ENCODE measurements at regions not wholly inside any gene's neighbourhood (a gene's known extent, or its start where the extent isn't known, plus 50 kb on each side); places are given as distances from the start of the nearest gene placed in this dataset.
A peak's percentile ranks its signal among the peaks of the same experiment; 100 is the strongest.

DNA sequence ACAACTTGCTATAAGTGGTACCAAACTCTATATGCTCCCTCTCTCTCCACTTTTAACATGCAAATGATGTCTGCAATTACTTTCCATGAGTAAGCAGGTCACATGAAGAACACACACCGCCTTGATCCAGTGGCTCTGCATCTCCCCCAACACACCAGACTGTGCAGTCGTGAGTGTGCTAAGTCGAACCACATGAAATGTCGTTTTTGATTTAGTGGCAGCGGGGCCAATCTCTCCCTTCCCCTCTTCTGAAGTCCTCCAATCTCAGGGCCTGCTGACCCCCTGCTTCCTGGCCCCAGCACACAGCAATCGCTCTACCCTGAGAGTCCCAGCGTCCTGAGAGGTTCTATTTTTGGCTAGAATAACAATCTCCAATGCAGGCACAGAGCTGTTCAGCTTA, 312.5 kb downstream of the SHQ1 start:
- peaks cover 0 to 2% (median 0%) of the 10 kb centered on the region in 3 donors for H3K27me3 ChIP-seq (ENCODE audit: control insufficient read depth in 3 of 3, insufficient read depth in 3 of 3, low read length in 2 of 3)
- H3K27ac ChIP-seq (ENCODE audit: low read depth in 1 of 2, low read length in 1 of 2), result no peak overlapping the region
- TF ChIP-seq, protein P1, sequence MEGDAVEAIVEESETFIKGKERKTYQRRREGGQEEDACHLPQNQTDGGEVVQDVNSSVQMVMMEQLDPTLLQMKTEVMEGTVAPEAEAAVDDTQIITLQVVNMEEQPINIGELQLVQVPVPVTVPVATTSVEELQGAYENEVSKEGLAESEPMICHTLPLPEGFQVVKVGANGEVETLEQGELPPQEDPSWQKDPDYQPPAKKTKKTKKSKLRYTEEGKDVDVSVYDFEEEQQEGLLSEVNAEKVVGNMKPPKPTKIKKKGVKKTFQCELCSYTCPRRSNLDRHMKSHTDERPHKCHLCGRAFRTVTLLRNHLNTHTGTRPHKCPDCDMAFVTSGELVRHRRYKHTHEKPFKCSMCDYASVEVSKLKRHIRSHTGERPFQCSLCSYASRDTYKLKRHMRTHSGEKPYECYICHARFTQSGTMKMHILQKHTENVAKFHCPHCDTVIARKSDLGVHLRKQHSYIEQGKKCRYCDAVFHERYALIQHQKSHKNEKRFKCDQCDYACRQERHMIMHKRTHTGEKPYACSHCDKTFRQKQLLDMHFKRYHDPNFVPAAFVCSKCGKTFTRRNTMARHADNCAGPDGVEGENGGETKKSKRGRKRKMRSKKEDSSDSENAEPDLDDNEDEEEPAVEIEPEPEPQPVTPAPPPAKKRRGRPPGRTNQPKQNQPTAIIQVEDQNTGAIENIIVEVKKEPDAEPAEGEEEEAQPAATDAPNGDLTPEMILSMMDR (IDR thresholded peaks at IDR 0.05; ENCODE audit: control extremely low read depth, extremely low read depth), result no peak
- H3K4me3 ChIP-seq, result no peak overlapping the region
- ATAC-seq (ENCODE audit: insufficient read depth, low FRiP score), result no peak
- 39 to 49% methylated on average over 7 of the region's 7 CpGs for WGBS, 2 donors
- peak; percentile 40 to 64 (median 40) for DNase-seq
- peaks cover 0 to 2% (median 0%) of the 10 kb centered on the region in 4 donors for H3K9me3 ChIP-seq (ENCODE audit: control insufficient read depth in 4 of 4, insufficient read depth in 3 of 4, low read length in 3 of 4)
- peak overlapping the region in 1 of 2 donors; percentile 5 for H3K9ac ChIP-seq (ENCODE audit: insufficient read depth in 1 of 2, low read length in 2 of 2)
- no peaks in the 10 kb centered on the region for H3K4me1 ChIP-seq (ENCODE audit: control insufficient read depth in 5 of 5, insufficient read depth in 5 of 5, low read length in 5 of 5)
- no peaks in the 10 kb centered on the region for H3K36me3 ChIP-seq (ENCODE audit: control insufficient read depth in 4 of 4, insufficient read depth in 4 of 4, low read length in 4 of 4)

DNA sequence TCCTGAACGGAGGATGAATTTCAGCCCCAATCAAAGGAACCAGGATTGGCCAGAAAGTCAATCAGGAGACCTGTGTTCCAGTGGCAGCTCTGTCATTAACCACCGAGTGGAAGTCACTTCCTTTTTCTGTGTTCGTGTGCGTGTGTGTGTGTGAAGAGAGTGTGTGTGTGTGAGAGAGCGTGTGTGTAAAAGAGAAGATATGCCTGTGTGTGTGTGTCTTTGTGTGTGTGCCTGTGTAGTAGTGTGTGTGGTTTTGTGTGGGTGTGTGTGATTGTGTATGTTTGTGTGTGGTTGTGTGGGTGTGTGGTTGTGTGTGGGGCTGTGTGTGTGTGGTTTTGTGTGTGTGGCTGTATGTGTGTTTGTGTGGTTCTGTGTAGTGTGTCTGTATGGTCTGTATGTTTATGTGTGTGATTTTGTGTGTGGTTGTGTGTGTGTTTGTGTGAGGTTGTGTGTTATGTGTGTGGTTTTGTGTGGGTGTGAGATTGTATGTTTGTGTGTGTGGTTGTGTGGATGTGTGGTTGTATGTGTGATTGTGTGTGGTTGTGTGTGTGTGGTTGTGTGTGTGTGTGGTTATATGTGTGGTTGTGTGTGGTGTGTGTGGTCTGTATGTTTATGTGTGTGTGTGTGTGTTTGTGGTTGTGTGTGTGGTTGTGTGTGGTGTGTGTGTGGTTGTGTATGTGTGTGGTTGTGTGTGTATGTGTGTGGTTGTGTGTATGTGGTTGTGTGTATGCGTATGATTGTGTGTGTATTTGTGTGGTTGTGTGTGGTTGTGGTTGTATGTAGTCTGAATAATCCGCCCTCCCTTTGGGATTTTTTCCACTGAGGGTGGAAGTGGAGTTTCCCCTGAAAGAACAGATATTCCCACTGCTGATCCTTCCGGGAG, 314.4 kb downstream of the SHQ1 start:
- WGBS, 2 donors, result 51 to 71% methylated on average over 8 of the region's 8 CpGs
- ATAC-seq (ENCODE audit: insufficient read depth, low FRiP score), result no peak
- TF ChIP-seq, protein P1 (IDR thresholded peaks at IDR 0.05; ENCODE audit: control extremely low read depth, extremely low read depth), result no peak

DNA sequence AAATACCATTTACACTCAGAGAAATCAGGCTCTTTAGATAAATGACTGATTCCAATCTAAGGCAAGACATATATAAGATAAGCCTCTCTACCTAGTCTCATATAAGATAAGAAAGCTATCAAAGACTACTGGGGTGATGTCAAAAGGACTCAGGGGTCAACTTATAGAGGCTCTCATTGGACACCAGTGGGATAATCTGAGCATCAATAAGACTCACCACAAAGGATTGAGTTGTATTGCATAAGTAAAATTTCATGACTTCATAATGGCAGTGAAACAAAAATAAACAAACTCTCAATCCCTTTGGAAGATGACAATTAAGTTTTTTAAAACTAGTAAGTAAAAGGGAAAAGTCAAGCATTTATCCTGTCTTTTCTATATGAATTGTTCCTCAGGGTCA, 317.8 kb downstream of the SHQ1 start:
- H3K9me3 ChIP-seq (ENCODE audit: control insufficient read depth in 4 of 4, insufficient read depth in 3 of 4, low read length in 3 of 4), result no peaks in the 10 kb centered on the region
- TF ChIP-seq, protein P1 (IDR thresholded peaks at IDR 0.05; ENCODE audit: control extremely low read depth, extremely low read depth), result no peak
- H3K9ac ChIP-seq (ENCODE audit: insufficient read depth in 1 of 2, low read length in 2 of 2), result no peak overlapping the region
- peaks cover 0 to 2% (median 0%) of the 10 kb centered on the region in 3 donors for H3K27me3 ChIP-seq (ENCODE audit: control insufficient read depth in 3 of 3, insufficient read depth in 3 of 3, low read length in 2 of 3)
- no peak overlapping the region for H3K27ac ChIP-seq (ENCODE audit: low read depth in 1 of 2, low read length in 1 of 2)
- DNase-seq, result no peak
- peaks cover 0 to 16% (median 0%) of the 10 kb centered on the region in 5 donors for H3K4me1 ChIP-seq (ENCODE audit: control insufficient read depth in 5 of 5, insufficient read depth in 5 of 5, low read length in 5 of 5)
- no peak for ATAC-seq (ENCODE audit: insufficient read depth, low FRiP score)
- H3K4me3 ChIP-seq, result no peak overlapping the region
- no peaks in the 10 kb centered on the region for H3K36me3 ChIP-seq (ENCODE audit: control insufficient read depth in 4 of 4, insufficient read depth in 4 of 4, low read length in 4 of 4)

More for the DNA sequence above, 314.4 kb downstream of the SHQ1 start:
- H3K4me1 ChIP-seq (ENCODE audit: control insufficient read depth in 5 of 5, insufficient read depth in 5 of 5, low read length in 5 of 5), result peaks cover 0 to 9% (median 0%) of the 10 kb centered on the region in 5 donors
- H3K36me3 ChIP-seq (ENCODE audit: control insufficient read depth in 4 of 4, insufficient read depth in 4 of 4, low read length in 4 of 4), result no peaks in the 10 kb centered on the region
- no peak for DNase-seq
- no peak overlapping the region for H3K4me3 ChIP-seq
- H3K27ac ChIP-seq (ENCODE audit: low read depth in 1 of 2, low read length in 1 of 2), result no peak overlapping the region
- H3K9me3 ChIP-seq (ENCODE audit: control insufficient read depth in 4 of 4, insufficient read depth in 3 of 4, low read length in 3 of 4), result peaks cover 0 to 2% (median 0%) of the 10 kb centered on the region in 4 donors
- H3K9ac ChIP-seq (ENCODE audit: insufficient read depth in 1 of 2, low read length in 2 of 2), result no peak overlapping the region
- H3K27me3 ChIP-seq (ENCODE audit: control insufficient read depth in 3 of 3, insufficient read depth in 3 of 3, low read length in 2 of 3), result peaks cover 0 to 2% (median 0%) of the 10 kb centered on the region in 3 donors
